ENCODE measurements at regions not wholly inside any gene's neighbourhood (a gene's known extent, or its start where the extent isn't known, plus 50 kb on each side); places are given as distances from the start of the nearest gene placed in this dataset.

GRCh38 chr4:127469959-127470809 is 162.6 kb upstream of the INTU start:
- TF ChIP-seq CTCF (IDR thresholded peaks at IDR 0.05; ENCODE audit: low read length) (no peak), EZH2phosphoT487 (IDR thresholded peaks at IDR 0.05; ENCODE audit: low read length) (no peak), EZH2 (optimal IDR thresholded peaks at IDR 0.05; ENCODE audit: low read depth, low read length) (no peak)
